IPS-11a (cell line): ENCODE measurements at regions not wholly inside any gene's neighbourhood (a gene's known extent, or its start where the extent isn't known, plus 50 kb on each side); places are given as distances from the start of the nearest gene placed in this dataset.
"Not testable (repeated sequence)": the region's sequence is repeated elsewhere in the genome, so short reads cannot be mapped to it uniquely, and the experiment has no call there.

ENCODE experiments used
- H3K4me3 ChIP-seq: one replicate; pipeline ENCODE4 v1.5.1; 2013; ENCODE audit warnings: low read depth, low read length, control low read depth

DNA sequence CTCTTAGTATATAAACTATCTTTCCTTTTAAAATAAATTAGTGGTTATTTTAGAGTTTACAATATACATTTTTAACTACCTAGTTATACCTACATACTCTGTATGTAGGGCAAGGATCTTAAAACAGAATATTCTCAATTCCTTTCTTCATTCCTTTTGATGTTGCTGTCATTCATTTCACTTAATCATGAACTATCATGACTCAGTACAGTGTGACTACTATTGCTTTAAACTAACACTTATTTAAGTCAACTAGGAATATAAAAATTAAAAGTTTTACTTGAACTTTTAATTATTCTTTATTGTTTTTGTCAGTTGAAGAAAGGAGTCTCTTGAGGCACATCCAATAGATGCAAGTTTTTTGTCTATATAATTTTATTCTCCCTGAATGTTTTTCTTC is 726.4 kb downstream of the BRINP3 start:
- no peak overlapping the region for H3K4me3 ChIP-seq

DNA sequence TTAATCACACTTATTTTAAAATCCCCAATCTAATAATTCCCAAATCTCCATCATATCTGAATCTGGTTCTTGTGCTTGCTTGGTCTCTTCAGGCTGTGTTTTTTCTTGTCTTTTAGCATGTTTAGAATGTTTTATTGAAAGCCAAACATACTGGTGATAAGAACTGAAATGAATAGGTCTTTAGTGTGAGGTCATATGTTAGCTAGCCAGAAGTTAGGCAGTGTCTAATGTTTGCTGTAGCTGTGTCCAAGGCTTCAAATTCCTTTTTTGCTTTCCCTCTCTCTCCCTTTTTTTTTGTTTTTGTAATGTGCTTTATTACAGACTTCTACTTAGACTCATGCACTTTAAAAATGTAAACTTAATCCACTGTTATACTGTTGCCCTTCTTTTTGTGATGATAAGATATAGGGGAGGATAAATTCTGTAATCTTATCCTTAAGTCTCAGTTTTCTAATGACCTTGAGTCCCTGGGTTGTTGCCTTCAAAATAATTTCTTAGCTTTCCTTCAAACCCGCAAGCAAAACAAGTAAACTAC is 725.1 kb downstream of the BRINP3 start:
- H3K4me3 ChIP-seq: no peak overlapping the region

DNA sequence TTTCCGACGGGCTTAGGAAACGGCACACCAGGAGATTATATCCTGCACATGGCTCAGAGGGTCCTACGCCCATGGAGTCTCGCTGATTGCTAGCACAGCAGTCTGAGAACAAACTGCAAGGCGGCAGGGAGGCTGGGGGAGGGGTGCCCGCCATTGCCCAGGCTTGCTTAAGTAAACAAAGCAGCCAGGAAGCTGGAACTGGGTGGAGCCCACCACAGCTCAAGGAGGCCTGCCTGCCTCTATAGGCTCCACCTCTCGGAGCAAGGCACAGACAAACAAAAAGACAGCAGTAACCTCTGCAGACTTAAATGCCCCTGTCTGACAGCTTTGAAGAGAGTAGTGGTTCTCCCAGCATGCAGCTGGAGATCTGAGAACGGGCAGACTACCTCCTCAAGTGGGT is 722.6 kb downstream of the BRINP3 start:
- not testable (repeated sequence) for H3K4me3 ChIP-seq

DNA sequence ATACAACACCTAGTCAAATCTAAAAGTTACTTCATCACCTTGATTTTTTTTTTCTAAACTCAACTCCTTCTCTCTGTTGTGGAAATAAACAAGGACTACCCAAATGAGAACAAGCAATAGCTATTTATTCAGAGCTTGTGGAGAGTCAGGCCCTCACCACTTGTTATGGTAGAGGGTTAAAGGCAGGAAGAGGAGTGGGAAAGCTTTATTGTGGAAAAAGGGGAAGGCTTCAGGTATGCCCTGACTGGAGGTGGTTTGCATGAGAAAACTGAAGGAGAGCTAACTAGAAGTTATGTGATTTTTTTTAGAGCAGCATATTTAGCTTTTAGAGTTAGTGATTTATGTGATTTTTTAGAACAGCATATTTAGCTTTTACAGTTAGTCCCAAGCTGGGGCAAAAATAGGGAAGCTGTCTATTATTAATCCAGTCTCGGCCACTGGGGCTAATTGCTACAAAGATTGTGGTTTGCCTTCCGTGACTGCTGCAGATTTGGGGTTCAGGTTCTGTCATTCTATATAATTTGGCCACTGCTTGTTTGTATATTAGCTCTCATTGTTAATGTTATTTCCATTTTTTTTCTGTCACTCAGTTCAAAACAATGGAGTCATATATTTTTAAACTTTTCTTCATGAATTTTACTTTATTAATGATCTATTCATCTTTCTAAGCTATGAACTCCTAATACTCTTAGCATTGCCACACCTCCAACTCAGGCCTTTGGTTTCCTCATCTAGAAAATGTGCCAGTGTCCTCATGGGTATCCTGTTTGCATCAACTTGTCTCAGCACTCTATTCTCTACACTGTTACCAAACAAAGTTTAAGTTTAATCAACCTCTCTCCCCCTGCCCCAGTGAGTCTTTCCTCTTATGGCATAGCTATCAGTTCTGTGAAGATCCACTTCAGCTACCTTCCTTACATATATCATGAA is 713.0 kb downstream of the BRINP3 start:
- no peak overlapping the region for H3K4me3 ChIP-seq

DNA sequence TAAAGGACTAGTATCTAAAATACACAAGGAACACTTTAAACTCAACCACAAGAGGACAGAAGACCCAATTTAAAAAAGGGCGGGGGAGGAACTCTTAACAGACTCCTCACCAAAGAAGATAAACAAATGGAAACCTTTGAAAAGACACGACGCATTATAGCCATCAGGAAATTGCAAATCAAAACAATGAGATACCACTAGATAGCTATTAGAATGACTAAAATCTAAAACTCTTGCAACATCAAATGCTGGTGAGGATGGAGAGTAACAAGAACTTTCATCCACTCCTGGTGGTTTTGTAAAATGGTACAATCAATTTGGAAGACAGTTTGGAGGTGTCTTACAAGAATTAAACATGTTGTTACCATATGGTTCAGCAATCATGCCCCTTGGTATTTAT is 708.2 kb downstream of the BRINP3 start:
- no peak overlapping the region for H3K4me3 ChIP-seq

DNA sequence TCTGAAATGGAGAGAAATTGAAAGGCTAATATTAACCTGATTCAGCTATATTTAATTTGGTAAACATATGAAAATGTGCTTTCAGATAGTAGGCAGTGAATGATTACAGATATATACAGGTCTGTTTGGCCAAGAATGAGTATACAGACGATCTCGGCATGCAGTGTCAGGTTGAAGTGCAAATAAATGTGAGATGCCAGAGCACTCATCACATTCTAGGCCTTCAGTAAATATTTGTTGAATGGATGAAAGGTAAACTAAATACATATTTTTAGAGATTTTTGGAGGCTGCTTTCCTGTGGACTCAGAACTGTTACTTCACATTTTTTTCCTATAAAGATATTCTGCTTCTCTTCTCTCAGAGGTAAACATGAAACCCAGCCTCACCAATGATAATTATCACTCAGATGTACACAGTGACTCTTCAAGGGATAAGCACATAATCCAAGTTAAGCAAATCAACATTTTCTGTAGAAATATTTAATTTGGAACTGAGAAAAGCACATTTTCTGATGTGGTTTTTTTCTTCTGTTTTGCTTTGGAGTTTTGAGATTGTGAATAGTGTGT is 702.9 kb downstream of the BRINP3 start:
- H3K4me3 ChIP-seq: no peak overlapping the region

DNA sequence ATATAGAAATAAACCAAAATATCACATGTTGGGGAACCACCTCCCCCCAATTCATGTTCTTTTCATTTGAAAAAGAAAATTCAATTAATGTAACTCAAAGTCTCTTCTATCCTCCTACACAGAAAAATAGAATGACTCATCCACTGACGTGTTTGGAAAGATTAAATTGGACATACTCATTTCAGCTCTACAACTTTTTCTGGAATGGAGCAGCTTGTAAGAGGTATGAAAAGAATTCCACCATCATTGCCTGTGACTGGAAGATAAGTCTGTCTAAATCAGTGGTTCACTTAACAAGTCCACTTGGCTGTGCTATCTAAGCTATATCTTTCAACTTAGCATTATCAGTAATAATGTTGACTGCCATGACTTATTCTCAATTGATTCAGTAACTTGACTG is 702.3 kb downstream of the BRINP3 start:
- H3K4me3 ChIP-seq: no peak overlapping the region

DNA sequence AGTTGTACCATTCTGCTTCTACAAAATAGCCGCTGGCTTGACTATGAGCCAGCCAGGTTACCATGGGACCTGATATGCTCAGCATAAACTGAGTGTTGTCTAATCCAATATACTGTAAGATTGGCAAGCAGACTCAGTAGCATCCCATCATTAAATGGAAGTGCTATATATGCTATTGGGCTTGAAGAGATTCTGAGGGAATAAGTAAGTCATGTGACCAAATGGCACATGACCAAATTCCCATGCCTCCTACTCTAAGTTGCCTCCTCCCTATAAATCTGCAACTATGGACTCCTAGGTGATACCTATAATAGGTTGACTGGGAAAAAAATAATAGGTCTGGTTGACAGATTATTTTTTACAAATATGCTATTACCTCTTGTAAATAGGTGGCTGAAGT is 698.6 kb downstream of the BRINP3 start:
- H3K4me3 ChIP-seq: no peak overlapping the region

DNA sequence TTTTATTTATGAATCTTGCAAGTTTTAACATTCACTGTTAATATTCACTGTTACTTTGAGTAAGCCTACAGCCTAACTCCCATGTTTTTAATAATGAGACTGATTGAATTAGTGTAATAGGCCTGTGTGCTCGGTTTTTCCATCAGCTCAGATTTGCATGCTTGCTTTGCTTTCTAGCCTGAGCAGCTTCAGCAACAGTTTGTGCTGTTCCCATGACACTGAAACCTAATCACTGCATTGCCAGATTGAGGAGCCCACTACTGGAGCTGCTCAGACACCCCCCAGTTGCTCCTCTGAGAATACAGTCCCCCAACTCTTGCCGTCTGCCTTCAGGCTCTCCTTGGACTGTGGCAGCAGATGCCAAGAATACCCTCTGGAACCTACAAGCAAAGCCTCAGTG is 695.4 kb downstream of the BRINP3 start:
- no peak overlapping the region for H3K4me3 ChIP-seq

DNA sequence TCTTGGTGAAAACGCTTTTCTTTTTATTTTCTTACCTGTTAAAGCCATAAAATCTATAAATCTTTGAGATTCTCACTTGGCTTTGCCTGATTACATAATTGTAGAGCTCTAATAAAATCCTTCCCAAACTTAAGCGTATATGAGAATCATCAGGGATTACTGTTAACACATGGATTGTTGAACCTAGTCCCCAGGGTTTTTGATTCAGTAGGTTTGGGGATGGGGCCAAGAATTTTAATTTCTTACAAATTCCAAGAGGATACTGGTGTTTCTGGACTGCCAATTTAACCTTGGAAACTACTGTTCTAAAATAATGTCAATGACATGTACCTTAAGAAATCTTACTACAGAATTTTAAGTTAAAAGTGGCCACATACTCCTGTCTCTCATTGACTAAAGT is 694.2 kb downstream of the BRINP3 start:
- no peak overlapping the region for H3K4me3 ChIP-seq

DNA sequence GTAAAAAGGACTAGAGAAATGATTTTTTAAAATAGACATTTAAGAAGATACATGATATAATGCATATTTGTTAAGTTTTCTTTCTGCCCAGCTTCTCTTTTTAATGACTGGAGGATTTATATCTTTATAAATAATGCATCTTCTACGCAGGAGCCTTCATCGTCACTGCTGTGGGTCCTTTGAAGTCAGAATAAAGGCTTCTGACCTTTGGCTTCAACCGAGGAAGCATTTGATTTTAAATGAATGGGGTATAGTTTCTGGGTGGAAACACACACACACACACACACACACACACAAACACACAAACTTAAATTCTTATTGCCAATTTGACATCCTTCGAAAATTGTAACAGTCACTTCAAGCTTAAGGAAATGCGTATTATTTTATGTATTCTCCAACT is 690.9 kb downstream of the BRINP3 start:
- H3K4me3 ChIP-seq: no peak overlapping the region

DNA sequence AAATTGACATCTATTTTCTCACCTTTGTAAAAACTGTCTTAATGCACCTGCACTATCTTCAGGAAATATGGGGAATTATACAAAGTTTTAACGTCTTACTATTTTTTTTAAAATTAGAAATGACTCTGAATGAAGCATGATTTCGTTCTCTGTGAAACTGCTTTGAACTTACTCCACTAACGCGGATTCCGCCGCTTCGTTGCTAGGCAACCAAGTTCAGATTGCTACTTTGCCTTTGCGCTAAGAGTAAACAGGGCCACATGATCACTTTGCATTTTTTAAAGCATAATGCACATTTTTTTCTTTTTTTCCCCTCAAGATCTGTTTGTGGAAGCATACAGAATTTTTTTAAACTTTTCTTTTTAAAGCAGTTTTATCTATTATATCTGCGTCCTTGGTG is 690.5 kb downstream of the BRINP3 start:
- no peak overlapping the region for H3K4me3 ChIP-seq

DNA sequence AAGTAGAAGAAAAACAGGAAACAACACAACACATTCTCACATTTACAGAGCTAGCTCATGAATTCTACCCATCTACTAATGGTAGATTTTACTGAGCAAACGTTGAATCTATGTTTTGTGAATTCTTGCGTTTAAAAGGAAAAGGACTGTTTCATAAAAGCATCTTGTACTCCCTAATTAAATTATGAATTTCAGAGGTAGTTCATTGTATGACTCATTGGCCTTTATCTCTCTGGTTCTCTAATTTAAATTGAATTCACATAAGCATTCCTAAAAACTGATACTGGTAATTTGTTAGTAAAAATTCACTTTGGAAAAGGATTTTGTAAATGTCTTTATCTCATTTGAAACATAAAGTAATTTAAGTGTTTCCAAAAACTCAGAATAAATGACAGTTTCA is 687.3 kb downstream of the BRINP3 start:
- H3K4me3 ChIP-seq: no peak overlapping the region

DNA sequence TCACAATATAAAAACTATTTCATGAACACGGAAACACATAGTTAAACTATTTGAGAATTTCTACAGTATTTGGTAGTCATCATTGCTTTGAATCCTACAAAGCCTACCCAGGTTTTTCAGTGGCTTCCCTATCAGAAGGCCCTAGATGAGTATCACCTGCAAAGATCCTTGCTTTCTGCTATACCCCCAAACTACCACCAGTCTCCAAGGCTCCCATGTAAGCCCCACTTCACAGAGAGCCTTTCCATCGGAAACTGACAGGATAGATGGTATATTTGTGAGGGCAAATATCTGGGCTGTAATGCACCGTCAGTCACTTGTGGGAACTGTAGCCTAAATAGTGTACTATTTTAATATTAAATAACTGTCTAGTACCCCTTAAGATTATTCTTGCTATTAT is 674.3 kb downstream of the BRINP3 start:
- no peak overlapping the region for H3K4me3 ChIP-seq

DNA sequence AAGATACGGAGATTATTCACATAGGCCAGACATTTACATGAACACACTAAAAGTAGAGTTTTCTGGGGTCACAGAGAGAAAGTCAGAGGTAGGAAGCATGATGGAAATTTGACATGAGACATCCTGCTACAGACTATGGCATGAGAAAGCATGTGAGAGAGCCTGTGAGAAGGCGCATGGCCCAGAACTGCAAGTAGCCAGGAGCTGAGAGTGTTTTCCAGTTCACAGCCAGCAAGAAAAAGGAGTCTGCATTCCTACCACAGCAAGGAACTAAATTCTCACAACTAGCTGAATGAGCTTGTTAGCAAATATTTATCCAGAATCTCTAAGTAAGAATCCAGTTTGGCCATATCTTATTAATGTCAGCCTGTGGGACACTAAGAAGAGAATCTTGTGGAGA is 673.3 kb downstream of the BRINP3 start:
- no peak overlapping the region for H3K4me3 ChIP-seq

DNA sequence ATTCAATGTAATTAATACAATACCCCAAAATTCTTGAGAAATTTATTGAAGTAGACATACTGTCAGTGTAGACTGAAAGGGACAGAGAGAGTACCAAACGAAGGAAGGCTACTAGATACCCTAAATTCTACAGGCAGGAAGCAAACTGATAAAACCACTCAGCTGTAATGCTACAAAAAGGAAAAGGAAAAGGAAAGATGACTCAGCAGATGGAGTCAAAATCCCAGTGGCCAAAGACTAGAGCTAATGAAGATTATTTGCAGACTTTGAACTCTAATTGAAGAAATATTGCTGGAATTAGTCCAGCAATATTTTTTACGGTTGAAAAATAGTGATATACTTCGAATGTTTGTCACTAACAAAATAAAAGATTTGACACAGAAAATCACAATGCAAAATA is 671.9 kb downstream of the BRINP3 start:
- H3K4me3 ChIP-seq: no peak overlapping the region

DNA sequence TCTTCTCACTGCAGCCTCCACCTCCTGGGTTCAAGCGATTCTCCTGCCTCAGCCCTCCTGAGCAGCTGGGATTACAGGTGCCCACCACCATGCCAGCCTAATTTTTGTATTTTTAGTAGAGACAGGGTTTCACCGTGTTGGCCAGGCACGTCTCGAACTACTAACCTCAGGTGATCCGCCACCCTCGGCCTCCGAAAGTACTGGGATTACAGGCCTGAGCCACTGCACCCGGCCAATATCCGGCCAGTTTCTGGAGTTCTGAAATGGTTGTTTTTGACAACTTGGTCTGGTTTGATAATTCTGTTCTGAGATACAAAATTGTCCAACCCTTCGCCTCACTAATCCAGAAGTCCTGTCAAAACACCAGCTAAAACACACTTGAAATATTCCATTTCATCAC is 667.0 kb downstream of the BRINP3 start:
- H3K4me3 ChIP-seq: not testable (repeated sequence)

DNA sequence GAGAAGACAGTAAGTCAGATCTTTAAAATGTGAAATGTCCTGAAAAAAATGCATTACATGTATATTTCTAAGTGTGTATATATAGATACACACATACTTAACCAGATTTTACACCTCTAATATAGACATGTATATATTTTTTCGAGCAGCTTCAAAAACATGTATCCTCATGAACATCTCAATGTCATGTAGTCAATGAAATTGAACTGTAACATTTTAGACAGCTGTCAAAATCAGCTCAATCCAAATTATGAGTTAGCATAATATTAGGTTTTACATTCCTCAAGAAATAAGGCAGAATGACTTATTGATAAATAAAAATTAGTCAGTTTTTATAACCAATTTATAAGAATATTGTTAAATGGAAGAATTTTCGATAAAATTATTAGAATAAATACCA is 665.7 kb downstream of the BRINP3 start:
- no peak overlapping the region for H3K4me3 ChIP-seq

DNA sequence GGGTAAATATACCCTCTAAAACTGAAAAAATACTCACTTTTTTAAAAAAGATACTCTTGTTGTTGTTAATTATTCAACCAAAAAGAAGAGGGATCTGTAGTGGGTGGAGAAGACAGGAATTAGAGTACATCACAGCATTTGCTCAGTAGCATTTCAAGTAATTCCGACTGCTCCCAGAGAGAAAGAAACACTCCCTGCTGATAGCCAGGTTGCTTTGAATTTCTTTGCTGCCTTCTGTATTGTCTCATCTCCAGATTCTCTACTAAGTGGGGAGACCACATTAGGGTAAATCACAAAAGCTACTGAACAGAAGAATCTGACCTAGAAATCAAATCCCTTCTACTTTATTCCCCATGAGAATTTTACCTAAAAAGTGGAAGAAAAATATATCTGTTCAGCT is 661.1 kb downstream of the BRINP3 start:
- H3K4me3 ChIP-seq: no peak overlapping the region

DNA sequence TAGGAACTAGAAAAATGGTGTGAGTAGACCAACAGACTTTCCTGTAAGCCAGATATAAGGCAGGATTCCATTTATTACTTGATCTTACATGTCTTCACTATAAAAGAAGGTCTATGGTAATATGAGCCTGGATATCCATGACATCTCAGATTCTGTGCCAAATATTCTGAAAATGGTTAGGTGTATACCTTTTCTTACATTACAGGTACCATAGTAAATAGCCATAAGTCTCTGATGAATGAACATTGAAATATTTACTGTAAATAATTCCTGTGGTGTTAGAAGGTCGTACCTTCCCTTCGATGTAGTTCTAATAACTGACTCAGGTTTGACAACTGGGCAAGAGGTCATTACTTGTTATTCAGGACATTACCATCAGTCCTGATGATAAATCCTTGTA is 657.9 kb downstream of the BRINP3 start:
- no peak overlapping the region for H3K4me3 ChIP-seq

DNA sequence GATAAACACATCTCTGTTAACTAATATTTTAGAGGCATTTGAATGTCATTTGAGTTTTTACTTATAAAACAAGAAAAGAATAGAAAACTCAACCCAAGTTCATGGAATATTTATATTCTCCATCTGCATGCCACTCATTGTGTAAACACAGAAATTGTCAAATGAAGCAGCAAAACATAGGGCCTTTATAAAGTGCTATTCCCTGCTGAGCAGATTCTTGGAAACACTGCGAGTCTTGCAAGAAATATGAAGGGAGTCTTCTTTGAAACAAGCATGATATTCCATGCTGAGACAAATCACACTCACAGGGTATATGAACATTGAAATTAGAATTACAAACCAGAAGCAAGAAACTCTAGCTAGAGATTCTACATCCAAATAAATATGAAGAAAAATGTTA is 655.8 kb downstream of the BRINP3 start:
- no peak overlapping the region for H3K4me3 ChIP-seq

DNA sequence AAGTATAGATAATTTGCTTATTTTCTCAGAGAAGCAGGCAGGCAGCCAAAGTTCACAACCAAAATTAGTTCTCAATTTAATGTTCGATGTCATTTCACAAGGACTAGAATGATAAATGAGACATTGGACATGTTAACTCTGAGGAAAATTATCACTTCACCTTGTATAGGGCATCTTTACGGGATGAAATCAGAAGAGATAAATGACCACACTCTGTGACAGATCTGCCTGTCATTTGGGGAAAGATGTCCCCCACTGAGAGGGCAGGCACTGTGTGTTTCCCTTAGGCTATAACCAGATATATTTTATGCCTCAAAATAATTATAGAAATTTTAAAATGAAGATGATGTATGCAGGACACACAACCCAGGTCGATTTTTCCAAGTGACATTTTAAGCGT is 642.9 kb downstream of the BRINP3 start:
- H3K4me3 ChIP-seq: no peak overlapping the region
